ENCODE measurements at regions not wholly inside any gene's neighbourhood (a gene's known extent, or its start where the extent isn't known, plus 50 kb on each side); places are given as distances from the start of the nearest gene placed in this dataset.

GRCh38 chr13:54445865-54446264 lies 1417.3 kb downstream of the OLFM4 start (continued):
- TF ChIP-seq, protein P1, sequence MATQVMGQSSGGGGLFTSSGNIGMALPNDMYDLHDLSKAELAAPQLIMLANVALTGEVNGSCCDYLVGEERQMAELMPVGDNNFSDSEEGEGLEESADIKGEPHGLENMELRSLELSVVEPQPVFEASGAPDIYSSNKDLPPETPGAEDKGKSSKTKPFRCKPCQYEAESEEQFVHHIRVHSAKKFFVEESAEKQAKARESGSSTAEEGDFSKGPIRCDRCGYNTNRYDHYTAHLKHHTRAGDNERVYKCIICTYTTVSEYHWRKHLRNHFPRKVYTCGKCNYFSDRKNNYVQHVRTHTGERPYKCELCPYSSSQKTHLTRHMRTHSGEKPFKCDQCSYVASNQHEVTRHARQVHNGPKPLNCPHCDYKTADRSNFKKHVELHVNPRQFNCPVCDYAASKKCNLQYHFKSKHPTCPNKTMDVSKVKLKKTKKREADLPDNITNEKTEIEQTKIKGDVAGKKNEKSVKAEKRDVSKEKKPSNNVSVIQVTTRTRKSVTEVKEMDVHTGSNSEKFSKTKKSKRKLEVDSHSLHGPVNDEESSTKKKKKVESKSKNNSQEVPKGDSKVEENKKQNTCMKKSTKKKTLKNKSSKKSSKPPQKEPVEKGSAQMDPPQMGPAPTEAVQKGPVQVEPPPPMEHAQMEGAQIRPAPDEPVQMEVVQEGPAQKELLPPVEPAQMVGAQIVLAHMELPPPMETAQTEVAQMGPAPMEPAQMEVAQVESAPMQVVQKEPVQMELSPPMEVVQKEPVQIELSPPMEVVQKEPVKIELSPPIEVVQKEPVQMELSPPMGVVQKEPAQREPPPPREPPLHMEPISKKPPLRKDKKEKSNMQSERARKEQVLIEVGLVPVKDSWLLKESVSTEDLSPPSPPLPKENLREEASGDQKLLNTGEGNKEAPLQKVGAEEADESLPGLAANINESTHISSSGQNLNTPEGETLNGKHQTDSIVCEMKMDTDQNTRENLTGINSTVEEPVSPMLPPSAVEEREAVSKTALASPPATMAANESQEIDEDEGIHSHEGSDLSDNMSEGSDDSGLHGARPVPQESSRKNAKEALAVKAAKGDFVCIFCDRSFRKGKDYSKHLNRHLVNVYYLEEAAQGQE (IDR thresholded peaks at IDR 0.05), result no peak
- no peak for TF ChIP-seq JUND (IDR thresholded peaks at IDR 0.05)

GRCh38 chr13:54449922-54450321 lies 1421.3 kb downstream of the OLFM4 start:
- Histone ChIP-seq H3K36me3 (ENCODE audit: control insufficient read depth in 4 of 4, insufficient read depth in 3 of 4, low read depth in 1 of 4, low read length in 3 of 4) (no peaks in the 10 kb centered on the region), H3K9ac (ENCODE audit: low read depth in 1 of 2, low read length in 2 of 2) (no peak overlapping the region), H3K4me3 (ENCODE audit: low read depth in 1 of 3, low read length in 3 of 3) (no peak overlapping the region), H3K4me1 (ENCODE audit: control insufficient read depth in 4 of 4, insufficient read depth in 4 of 4, low read length in 3 of 4) (no peaks in the 10 kb centered on the region), H3K27ac (ENCODE audit: low read depth in 1 of 2, low read length in 2 of 2) (no peak overlapping the region), H3K27me3 (ENCODE audit: control insufficient read depth in 4 of 4, insufficient read depth in 4 of 4, low read length in 3 of 4) (no peaks in the 10 kb centered on the region), H3K9me3 (ENCODE audit: control insufficient read depth in 4 of 4, low read length in 3 of 4) (peaks cover 0 to 2% (median 0%) of the 10 kb centered on the region in 4 donors)
- 96% methylated on average over 1 of the region's 1 CpG for WGBS
- no peak for TF ChIP-seq RXRA (IDR thresholded peaks at IDR 0.05)
- TF ChIP-seq RAD21 (IDR thresholded peaks at IDR 0.05), result peak; percentile 6 to 29
- DNase-seq (ENCODE audit: low spot score), result no peak

DNA sequence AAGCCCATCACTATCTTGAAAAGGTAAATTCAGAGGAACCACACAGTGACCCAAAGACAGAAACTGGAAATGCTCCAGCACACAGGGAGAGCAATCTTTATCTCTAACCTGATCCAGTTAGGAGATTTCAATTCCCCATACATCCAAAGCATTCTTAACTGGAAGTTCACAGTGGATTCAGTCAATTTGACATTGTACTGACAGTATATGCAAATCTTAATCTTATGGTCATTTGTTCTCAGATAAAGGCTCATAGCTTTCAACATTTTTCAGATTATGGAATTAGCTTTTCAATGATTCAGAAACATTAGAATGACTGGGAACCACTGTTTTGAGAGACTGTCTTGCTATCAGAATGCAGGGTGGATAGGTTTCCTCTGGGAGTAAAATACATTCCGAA lies 1455.6 kb downstream of the OLFM4 start:
- H3K27ac ChIP-seq (ENCODE audit: low read depth in 1 of 2, low read length in 2 of 2), result no peak overlapping the region
- H3K4me3 ChIP-seq (ENCODE audit: low read depth in 1 of 3, low read length in 3 of 3), result no peak overlapping the region
- H3K4me1 ChIP-seq (ENCODE audit: control insufficient read depth in 4 of 4, insufficient read depth in 4 of 4, low read length in 3 of 4), result no peaks in the 10 kb centered on the region
- WGBS, result 83% methylated on average over 1 of the region's 1 CpG
- no peaks in the 10 kb centered on the region for H3K36me3 ChIP-seq (ENCODE audit: control insufficient read depth in 4 of 4, insufficient read depth in 3 of 4, low read depth in 1 of 4, low read length in 3 of 4)
- TF ChIP-seq RXRA (IDR thresholded peaks at IDR 0.05), result no peak
- TF ChIP-seq, protein P2, sequence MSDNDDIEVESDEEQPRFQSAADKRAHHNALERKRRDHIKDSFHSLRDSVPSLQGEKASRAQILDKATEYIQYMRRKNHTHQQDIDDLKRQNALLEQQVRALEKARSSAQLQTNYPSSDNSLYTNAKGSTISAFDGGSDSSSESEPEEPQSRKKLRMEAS (IDR thresholded peaks at IDR 0.05), result no peak
- no peak for TF ChIP-seq FOXA2 (IDR thresholded peaks at IDR 0.05)
- no peak for TF ChIP-seq HNF4A (conservative IDR thresholded peaks at IDR 0.05)
- no peak for TF ChIP-seq EGR1 (IDR thresholded peaks at IDR 0.05; ENCODE audit: low read depth in 2 of 2)
- TF ChIP-seq JUND (IDR thresholded peaks at IDR 0.05), result no peak
- TF ChIP-seq TAF1 (conservative IDR thresholded peaks at IDR 0.05), result no peak
- TF ChIP-seq, protein P1 (IDR thresholded peaks at IDR 0.05), result no peak
- TF ChIP-seq HNF4G (IDR thresholded peaks at IDR 0.05), result no peak
- no peak for TF ChIP-seq SP1 (IDR thresholded peaks at IDR 0.05)
- TF ChIP-seq RAD21 (IDR thresholded peaks at IDR 0.05), result no peak
- no peaks in the 10 kb centered on the region for H3K27me3 ChIP-seq (ENCODE audit: control insufficient read depth in 4 of 4, insufficient read depth in 4 of 4, low read length in 3 of 4)
- no peaks in the 10 kb centered on the region for H3K9me3 ChIP-seq (ENCODE audit: control insufficient read depth in 4 of 4, low read length in 3 of 4)
- H3K9ac ChIP-seq (ENCODE audit: low read depth in 1 of 2, low read length in 2 of 2), result no peak overlapping the region
- DNase-seq (ENCODE audit: low spot score), result no peak
